ENCODE measurements at regions not wholly inside any gene's neighbourhood (a gene's known extent, or its start where the extent isn't known, plus 50 kb on each side); places are given as distances from the start of the nearest gene placed in this dataset.
"Not testable (repeated sequence)": the region's sequence is repeated elsewhere in the genome, so short reads cannot be mapped to it uniquely, and the experiment has no call there.

- TF ChIP-seq CTCF (IDR thresholded peaks at IDR 0.05); SIN3A (IDR thresholded peaks at IDR 0.05; ENCODE audit: borderline replicate concordance, insufficient read depth, low read depth, low read length); POLR2AphosphoS5 (IDR thresholded peaks at IDR 0.05; ENCODE audit: low read depth, low read length): not testable (repeated sequence)
Observed at GRCh38 chr20:29881107-29881506, 1376.4 kb upstream of the DEFB115 start.

Measured in Panc1 (cell line).